Bone marrow (tissue), 2 donors: ENCODE measurements at regions not wholly inside any gene's neighbourhood (a gene's known extent, or its start where the extent isn't known, plus 50 kb on each side); places are given as distances from the start of the nearest gene placed in this dataset.

ENCODE experiments used
- DNase-seq, 2 donors: peaks; one replicate each; lab custom pipeline; 2025; lab: John Stamatoyannopoulos, UW

GRCh38 chr14:71492346-71492745 lies 439.9 kb upstream of the RGS6 start:
- no peak for DNase-seq

DNA sequence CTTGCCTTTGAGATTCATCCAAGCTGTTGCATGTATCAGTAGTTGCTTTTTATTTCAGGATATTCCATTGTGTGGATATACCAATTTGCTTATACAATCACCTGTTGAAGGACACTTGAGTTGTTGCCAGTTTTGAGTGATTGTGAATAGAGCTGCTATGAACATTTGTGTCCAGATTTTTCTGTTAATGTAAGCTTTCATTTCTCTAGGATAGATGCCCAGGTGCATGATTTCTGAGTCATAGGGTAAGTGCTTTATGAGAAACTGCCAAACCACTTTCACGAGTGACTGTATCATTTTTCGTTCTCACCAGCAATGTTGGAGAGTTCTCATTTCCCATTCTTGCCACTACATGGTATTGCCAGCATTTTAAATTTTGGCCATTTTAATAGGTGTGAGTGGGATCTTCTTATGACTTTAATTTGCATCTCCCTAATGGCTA lies 434.6 kb upstream of the RGS6 start:
- DNase-seq: peak in 1 of 2 donors; percentile 3

GRCh38 chr14:71498212-71498611 lies 434.0 kb upstream of the RGS6 start:
- no peak for DNase-seq

DNA sequence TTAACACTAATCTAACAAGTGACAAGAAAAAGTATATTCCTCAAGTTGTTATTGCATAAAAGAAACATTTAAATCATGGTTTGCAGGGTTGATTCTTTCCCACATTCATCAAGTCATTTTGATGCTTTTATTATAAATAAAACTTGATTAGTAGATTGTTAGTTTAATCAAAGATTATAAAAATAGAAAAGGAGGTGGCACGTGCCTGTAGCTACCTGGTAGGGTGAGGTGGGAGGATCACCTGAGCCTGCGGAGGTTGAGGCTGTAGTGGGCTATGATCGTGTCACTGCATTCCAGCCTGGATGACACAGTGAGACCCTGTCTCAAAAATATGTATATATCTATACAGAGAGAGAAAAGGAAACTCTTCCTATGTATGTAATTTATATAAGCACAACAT lies 433.2 kb upstream of the RGS6 start:
- no peak for DNase-seq

DNA sequence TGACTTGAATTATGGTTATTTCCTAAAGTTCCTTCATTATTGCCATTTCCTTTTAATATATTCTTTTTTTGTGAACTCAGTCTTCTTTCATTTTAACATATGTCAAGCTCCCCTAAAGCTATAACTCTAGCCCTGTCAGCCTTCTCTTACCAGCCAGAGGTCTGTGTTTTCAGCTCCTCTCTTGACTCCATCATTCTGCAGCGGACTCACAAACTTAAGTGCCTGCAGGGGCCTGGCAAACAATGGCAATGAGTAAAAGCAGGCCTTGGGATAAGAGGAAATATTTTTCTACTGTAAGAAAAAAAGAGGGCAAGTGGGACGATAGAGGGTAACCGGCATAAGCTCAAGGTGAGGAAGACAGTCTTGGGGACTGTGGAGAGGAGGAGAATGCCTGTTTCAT lies 424.5 kb upstream of the RGS6 start:
- DNase-seq: no peak

- no peak for DNase-seq
Observed at GRCh38 chr14:71508901-71509300, 423.3 kb upstream of the RGS6 start.

- no peak for DNase-seq
Observed at GRCh38 chr14:71511152-71511551, 421.1 kb upstream of the RGS6 start.

DNA sequence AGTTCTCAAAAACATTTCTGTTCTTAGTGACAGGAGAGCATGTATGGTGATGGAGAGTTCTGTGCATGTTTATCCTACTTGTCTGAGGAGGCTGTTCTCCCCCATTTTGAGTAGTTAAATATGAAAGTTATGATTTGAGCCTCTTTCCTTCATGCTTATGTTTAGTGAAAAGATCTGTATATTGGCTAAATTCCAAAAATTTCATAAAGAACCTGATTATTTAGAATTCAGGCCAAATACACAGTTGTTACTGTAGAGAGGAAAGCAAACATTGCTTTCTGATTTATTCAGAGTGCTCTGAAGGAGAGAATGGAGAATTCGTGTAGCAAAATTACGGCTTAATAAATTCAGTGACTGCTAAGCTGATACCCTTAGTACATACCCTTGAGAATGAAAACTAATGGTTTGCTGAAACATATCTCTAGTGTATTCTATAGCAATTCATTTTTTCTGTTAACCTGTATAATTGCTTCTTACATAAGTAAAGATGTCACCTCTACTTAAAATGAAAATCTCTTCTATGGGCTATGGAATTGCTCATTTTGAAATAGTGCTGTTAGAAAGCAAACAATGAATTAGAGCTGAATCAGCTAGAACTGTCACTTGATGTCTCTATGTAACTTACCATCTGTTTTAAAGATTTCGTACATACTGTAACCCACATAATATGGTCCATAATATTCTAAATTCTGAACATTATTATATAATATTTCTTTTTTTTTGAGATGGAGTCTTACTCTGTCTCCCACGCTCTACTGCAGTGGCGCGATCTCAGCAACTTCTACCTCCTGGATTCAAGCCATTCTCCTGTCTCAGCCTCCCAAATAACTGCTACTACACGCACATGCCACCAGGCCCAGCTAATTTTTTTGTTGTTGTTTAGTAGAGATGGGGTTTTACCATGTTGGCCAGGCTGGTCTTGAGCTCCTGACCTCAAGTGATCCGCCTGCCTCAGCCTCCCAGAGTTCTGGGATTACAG lies 417.0 kb upstream of the RGS6 start:
- DNase-seq: no peak

DNA sequence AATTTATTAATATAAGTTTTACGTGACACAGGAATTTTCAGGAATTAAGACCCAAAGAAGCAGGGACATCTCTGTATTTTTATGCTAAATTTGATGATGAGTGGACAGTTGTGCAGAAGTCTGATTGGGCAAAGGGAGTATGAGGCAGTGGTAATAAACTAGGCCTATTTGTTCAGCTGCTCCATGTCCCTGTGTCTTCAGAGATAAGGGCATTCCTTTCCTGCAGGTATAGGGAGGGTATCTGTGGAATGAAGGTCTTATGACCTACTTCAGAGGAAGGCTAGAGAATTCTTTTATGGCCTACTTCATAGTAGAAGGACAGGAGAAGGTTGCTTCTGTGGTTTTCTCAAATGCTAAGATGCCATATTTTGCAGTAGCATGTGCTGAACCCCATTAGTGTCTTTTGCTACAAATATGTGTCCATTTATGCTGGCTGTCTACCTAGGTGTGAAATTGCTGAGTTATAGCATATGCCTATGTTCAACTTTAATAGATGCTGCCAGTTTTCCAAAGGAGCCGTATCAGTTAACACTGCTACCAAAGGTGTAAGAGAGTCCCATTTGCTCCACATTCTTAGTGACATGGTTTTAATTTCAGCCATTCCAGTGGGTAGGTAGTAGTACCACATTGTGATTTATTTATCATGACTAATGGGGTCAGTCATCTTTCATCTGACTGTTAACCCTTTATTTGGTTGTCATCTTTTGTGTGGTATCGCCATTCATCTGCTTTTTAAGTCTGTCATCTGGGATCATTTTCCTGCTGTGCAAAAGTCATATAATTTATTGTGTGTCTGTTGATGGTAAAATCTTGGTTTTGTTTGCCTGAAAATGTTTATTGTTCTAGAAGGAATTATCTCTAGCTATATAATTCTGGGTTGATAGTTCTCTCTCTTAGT lies 410.7 kb upstream of the RGS6 start:
- DNase-seq: no peak

DNA sequence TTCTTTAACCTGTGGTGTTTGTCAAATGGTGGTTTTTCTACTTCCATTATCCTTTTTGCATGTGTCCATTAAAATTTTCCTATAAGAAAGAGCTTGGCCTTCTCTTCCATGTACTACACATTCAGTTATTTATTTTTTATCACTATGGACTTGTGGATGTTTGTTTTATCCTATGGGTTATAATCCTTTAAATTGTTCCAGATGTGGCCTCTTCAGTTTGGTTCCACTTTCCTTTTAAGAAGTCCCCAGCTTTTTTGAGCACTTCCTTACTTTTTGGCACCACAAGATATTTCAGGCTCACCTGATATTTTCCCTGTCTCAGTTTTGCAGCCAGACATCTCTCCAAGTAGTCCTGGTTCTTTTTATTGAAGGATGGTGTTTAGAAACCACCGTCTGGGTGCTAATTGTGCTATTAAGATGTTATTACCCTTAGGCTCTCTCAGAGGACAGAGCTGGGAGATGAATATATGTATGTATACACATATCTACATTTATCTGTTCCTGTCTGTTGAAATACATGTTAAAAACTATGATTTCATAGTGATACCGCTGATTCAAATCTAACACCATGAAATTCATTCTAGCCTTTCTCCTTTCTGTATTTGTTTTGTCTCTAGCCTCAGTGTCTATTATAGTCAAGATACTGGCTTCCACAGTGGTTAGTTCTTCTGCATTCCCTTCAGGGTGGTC lies 408.5 kb upstream of the RGS6 start:
- DNase-seq: no peak

GRCh38 chr14:71524320-71524982 lies 407.8 kb upstream of the RGS6 start:
- DNase-seq: no peak

- no peak for DNase-seq
Observed at GRCh38 chr14:71525663-71526221, 406.5 kb upstream of the RGS6 start.

- no peak for DNase-seq
Observed at GRCh38 chr14:71526388-71526787, 405.8 kb upstream of the RGS6 start.

DNA sequence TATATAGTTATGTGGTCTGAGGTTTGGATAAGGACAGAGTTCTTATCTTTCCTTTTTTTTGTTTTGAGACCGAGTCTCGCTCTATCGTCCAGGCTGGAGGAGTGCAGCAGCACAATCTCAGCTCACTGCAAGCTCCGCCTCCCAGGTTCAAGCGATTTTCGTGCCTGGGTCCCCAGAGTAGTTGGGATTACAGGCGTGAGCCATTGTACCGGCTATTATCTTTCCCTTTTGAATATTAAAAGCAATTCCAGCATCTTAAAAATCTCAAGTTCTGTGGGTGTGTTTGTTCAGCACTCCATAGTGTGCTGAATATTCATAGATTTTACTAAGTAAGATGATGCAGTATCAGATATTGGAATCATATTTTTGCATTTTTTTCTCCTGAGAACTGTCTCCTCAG lies 404.4 kb upstream of the RGS6 start:
- DNase-seq: no peak

DNA sequence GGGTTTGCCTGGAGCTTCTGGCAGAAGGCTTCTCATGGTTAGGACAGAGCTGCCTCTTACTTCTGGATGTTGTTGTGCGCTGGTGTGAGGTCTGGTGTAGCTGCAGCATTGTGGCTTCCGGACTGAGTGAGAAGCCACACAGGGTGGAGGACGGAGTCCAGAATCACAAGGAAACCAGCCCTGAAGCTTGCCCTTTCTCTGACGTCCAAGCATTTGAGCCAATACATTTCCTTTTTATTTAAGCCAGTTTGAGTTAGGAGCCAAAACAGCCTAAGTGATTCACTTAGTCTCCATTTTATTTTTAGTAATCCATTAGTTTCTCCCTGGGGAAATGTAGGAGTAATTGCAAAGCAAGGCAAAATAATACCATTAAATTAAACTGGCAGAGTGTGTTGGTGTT lies 402.4 kb upstream of the RGS6 start:
- no peak for DNase-seq

DNA sequence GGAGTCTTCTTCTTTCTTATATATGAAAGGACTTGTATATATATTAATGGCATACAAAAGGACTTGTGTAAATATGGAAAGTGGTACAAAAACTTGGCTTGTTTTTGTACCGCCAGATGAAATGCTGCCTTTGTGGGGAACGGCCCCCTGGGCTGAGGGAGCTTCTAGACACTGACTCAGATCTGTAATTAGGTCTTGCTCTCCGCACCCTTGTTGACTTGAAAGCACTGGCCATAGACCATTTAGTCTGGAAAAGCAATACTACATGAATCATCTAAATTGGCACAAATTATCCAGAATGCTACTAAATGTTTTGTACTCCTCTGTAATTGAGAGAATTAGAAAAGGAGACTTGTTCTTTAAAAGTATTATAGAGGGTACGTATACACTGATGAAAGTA lies 399.9 kb upstream of the RGS6 start:
- DNase-seq: no peak

- DNase-seq: no peak
Observed at GRCh38 chr14:71532790-71533189, 399.4 kb upstream of the RGS6 start.

DNA sequence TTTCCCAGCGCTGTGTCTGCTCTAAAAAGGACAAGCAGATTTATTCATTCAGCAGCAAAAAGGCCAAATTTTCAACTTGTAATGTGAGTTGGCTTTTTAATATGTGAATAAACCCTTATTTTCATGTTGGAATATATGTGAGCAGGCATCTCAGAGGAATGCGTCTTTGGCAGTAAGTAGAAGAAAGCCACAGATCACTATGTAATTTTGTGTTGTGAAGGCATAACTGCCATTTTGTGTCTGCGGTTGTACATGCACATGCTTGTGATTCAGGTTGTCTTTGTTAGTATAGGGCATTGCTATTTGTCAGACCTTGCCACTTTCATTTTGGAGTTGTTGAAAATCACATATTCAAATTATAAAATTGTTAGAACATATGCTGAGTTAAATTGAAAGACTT lies 398.8 kb upstream of the RGS6 start:
- DNase-seq: no peak

DNA sequence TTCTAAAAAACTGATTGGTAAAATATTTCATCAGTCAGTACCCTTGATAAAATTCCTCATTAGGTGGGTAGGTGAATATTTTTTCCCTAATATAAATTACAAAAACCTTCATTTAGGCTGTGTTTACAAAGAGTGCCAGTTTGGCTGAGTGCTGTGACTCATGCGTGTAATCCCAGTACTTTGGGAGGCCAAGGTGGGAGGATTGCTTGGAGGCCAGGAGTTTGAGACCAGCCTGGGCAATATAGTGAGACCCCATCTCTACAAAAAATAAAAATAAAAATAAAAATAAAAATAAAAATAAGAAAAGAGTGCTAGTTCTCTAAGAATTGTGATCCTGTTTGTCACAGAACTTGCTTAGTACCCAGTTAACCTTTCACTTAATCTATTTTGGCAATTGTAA lies 398.4 kb upstream of the RGS6 start:
- DNase-seq: no peak

GRCh38 chr14:71534506-71534905 lies 397.7 kb upstream of the RGS6 start:
- no peak for DNase-seq

- DNase-seq: no peak
Observed at GRCh38 chr14:71536015-71536740, 396.1 kb upstream of the RGS6 start.
